ENCODE measurements at regions not wholly inside any gene's neighbourhood (a gene's known extent, or its start where the extent isn't known, plus 50 kb on each side); places are given as distances from the start of the nearest gene placed in this dataset.

GRCh38 chr3:182214416-182214815, 502.7 kb downstream of the SOX2 start:
- DNase-seq (ENCODE audit: low read depth in 2 of 2), result no peak

- no peak for DNase-seq (ENCODE audit: low read depth in 2 of 2)
Measured at GRCh38 chr3:182215881-182216280, 504.2 kb downstream of the SOX2 start.

- DNase-seq (ENCODE audit: low read depth in 2 of 2), result no peak
Measured at GRCh38 chr3:182216311-182216970, 504.7 kb downstream of the SOX2 start.

GRCh38 chr3:182220013-182220412, 508.3 kb downstream of the SOX2 start:
- no peak for DNase-seq (ENCODE audit: low read depth in 2 of 2)

GRCh38 chr3:182220471-182220870, 508.7 kb downstream of the SOX2 start:
- no peak for DNase-seq (ENCODE audit: low read depth in 2 of 2)

GRCh38 chr3:182226995-182227394, 515.3 kb downstream of the SOX2 start:
- no peak for DNase-seq (ENCODE audit: low read depth in 2 of 2)

- no peak for DNase-seq (ENCODE audit: low read depth in 2 of 2)
Measured at GRCh38 chr3:182233405-182233804, 521.7 kb downstream of the SOX2 start.

- DNase-seq (ENCODE audit: low read depth in 2 of 2), result no peak
Measured at GRCh38 chr3:182233957-182234356, 522.2 kb downstream of the SOX2 start.

GRCh38 chr3:182234881-182235280, 523.2 kb downstream of the SOX2 start:
- no peak for DNase-seq (ENCODE audit: low read depth in 2 of 2)

GRCh38 chr3:182235504-182235903, 523.8 kb downstream of the SOX2 start:
- DNase-seq (ENCODE audit: low read depth in 2 of 2), result no peak

GRCh38 chr3:182238126-182238525, 526.4 kb downstream of the SOX2 start:
- DNase-seq (ENCODE audit: low read depth in 2 of 2), result no peak

GRCh38 chr3:182239316-182239715, 527.6 kb downstream of the SOX2 start:
- no peak for DNase-seq (ENCODE audit: low read depth in 2 of 2)

- DNase-seq (ENCODE audit: low read depth in 2 of 2), result no peak
Measured at GRCh38 chr3:182240474-182240873, 528.7 kb downstream of the SOX2 start.

- DNase-seq (ENCODE audit: low read depth in 2 of 2), result no peak
Measured at GRCh38 chr3:182241196-182241765, 529.6 kb downstream of the SOX2 start.

- peak in 1 of 2 experiments; percentile 5 for DNase-seq (ENCODE audit: low read depth in 2 of 2)
Measured at GRCh38 chr3:182241766-182242488, 530.2 kb downstream of the SOX2 start.

- DNase-seq (ENCODE audit: low read depth in 2 of 2), result no peak
Measured at GRCh38 chr3:182242489-182242942, 530.8 kb downstream of the SOX2 start.

GRCh38 chr3:182243625-182244024, 531.9 kb downstream of the SOX2 start:
- DNase-seq (ENCODE audit: low read depth in 2 of 2), result no peak

- DNase-seq (ENCODE audit: low read depth in 2 of 2), result no peak
Measured at GRCh38 chr3:182244222-182244971, 532.7 kb downstream of the SOX2 start.

- DNase-seq (ENCODE audit: low read depth in 2 of 2), result no peak
Measured at GRCh38 chr3:182245059-182245458, 533.3 kb downstream of the SOX2 start.

- no peak for DNase-seq (ENCODE audit: low read depth in 2 of 2)
Measured at GRCh38 chr3:182246870-182247269, 535.1 kb downstream of the SOX2 start.

GRCh38 chr3:182248349-182248880, 536.7 kb downstream of the SOX2 start:
- DNase-seq (ENCODE audit: low read depth in 2 of 2), result no peak

- no peak for DNase-seq (ENCODE audit: low read depth in 2 of 2)
Measured at GRCh38 chr3:182252802-182253201, 540.5 kb upstream of the ATP11B start.

Measured in fibroblast of skin of left quadriceps (primary cell).